Heart left ventricle (tissue), 13 donors: ENCODE measurements at regions not wholly inside any gene's neighbourhood (a gene's known extent, or its start where the extent isn't known, plus 50 kb on each side); places are given as distances from the start of the nearest gene placed in this dataset.

ENCODE experiments used
- POLR2A ChIP-seq, 2 donors: fragments of 450-650 bp; IDR thresholded peaks; one replicate each; pipeline ENCODE4 v1.6.1; 2017; ENCODE audit warnings: antibody characterized with exemption in 2 of 2, mild to moderate bottlenecking in 2 of 2, moderate library complexity in 2 of 2
- TF ChIP-seq, protein P1 (sequence below), 12 donors: fragments of 200-600 bp; sonication (generic) in 4 of 12; IDR thresholded peaks; one replicate each; pipeline versions ENCODE4 v1.5.0 to v1.8.0; 2018 to 2022; ENCODE audit warnings: antibody characterized with exemption in 12 of 12, mild to moderate bottlenecking in 5 of 12
- donor health status: ischemic (EF 13 %, LVEDD 7.1; RV severe dilation, severe dysfunction).
- donor health status: DM: no; HTN: yes; CAD: no.
- donor health status: DM: no; HTN: no; CAD: no.
- donor health status: ischemic (EF 25% LVEDD 6.9; RV normal size, moderate dysfunction).
- donor health status: ischemic (EF 25% LVEDD 5.7; RV mildly dilated, moderate dysfunction).
- donor health status: ischemic (EF 35%, LVEDD 5.7; RV mildly dilated, moderate dysfunction).
- donor health status: nonischemic (EF 11% LVEDD 7.7; RV severe dilation, severe dysfunction).
- donor health status: DM: yes; HTN: yes; CAD: no.
- donor health status: PGD.
- donor health status: ischemic (EF 29% LVEDD 5.4; RV normal size, mild dysfunction).
- donor health status: nonischemic (EF 23%, LVEDD 6.1; RV moderate dilation, normal function).

DNA sequence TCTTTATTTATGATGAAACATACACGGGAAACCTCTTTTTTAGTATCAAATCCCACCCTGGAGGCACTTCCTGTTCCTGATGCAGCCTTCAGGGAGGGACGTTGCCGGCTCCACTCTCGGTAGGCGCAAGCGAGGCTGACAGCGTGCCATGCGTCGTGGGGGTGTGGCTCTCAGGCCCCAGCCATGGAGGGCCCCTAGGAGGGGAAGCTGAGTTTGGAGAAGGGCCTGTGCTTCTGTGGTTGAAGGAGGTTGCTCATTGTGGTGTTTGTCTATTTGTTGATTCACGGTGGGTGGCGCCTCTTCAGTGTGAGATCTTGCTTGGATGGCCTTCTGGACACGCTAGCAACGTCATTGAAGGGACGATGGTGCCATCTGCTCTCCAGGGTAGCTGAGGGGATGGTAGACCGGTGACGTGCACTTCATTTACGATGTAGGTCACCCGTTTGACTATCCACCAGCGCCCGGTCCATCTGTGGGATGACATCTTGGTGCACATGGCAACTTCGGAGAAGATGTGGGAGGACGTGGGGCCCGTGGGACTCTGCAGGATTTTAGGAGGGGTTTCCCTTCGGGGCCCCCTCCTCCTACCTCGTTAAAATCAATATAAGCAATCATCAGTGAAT lies 126.3 kb upstream of the RTL1 start:
- TF ChIP-seq, protein P1, sequence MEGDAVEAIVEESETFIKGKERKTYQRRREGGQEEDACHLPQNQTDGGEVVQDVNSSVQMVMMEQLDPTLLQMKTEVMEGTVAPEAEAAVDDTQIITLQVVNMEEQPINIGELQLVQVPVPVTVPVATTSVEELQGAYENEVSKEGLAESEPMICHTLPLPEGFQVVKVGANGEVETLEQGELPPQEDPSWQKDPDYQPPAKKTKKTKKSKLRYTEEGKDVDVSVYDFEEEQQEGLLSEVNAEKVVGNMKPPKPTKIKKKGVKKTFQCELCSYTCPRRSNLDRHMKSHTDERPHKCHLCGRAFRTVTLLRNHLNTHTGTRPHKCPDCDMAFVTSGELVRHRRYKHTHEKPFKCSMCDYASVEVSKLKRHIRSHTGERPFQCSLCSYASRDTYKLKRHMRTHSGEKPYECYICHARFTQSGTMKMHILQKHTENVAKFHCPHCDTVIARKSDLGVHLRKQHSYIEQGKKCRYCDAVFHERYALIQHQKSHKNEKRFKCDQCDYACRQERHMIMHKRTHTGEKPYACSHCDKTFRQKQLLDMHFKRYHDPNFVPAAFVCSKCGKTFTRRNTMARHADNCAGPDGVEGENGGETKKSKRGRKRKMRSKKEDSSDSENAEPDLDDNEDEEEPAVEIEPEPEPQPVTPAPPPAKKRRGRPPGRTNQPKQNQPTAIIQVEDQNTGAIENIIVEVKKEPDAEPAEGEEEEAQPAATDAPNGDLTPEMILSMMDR (IDR thresholded peaks at IDR 0.05), result no peak
- no peak for TF ChIP-seq POLR2A (IDR thresholded peaks at IDR 0.05)
